ENCODE measurements at regions not wholly inside any gene's neighbourhood (a gene's known extent, or its start where the extent isn't known, plus 50 kb on each side); places are given as distances from the start of the nearest gene placed in this dataset.

DNA sequence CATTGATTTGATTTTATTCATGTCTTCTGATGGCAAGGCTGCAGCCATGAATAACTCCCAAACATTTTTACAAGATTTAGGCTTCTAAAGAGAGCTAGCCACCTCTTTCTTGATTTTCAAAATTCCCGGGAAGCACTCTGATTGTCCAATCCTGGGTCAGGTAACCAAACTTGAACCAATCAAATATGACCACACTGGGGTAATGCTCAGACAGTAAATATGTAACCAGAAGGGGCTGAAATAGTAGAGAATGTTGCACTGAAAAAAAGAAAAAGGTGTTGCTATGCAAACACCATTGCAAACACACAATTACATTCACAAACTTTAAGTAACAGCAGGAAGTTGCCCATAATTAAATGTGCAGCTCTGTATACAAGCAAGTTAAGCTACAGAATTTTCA lies 112.9 kb upstream of the IQCM start:
- WGBS (ENCODE audit: insufficient coverage, insufficient replicate concordance, low lambda C conversion rate, missing lambda C conversion rate) = 0% methylated on average over 1 of the region's 1 CpG
- Histone ChIP-seq H3K4me1 (ENCODE audit: control insufficient read depth, insufficient read depth, low read length) (no peaks in the 10 kb centered on the region), H3K27me3 (replicated peaks in 1 of 2; ENCODE audit: control insufficient read depth in 2 of 2, insufficient read depth in 2 of 2, low read length in 1 of 2) (no peaks in the 10 kb centered on the region), H3K36me3 (ENCODE audit: control insufficient read depth in 2 of 2, insufficient read depth in 2 of 2, low read length in 1 of 2) (no peaks in the 10 kb centered on the region), H3K9me3 (replicated peaks; ENCODE audit: control insufficient read depth, insufficient read depth, low read length) (no peaks in the 10 kb centered on the region), H3K9ac (ENCODE audit: control insufficient read depth, insufficient read depth, low read length) (no peak overlapping the region), H3K4me3 (no peak overlapping the region), H3K79me2 (ENCODE audit: control insufficient read depth, insufficient read depth, low read length) (no peaks in the 10 kb centered on the region), H3K4me2 (ENCODE audit: control insufficient read depth, insufficient read depth) (no peak overlapping the region), H2AFZ (ENCODE audit: control insufficient read depth, low read depth, low read length) (no peak overlapping the region), H3K27ac (ENCODE audit: control insufficient read depth, insufficient read depth) (no peak overlapping the region), H4K20me1 (ENCODE audit: control insufficient read depth, insufficient read depth) (no peaks in the 10 kb centered on the region)
- CTCF ChIA-PET = interaction anchor here (1.3 kb wide), 1 partner anchor 16 kb away, joined by 3 read pairs; no protein-coding TSS in a partner anchor
- ATAC-seq (no peak), DNase-seq (ENCODE audit: low read depth, low spot score) (no peak), FAIRE-seq (no peak)
- no TSS peak for BruUV-seq (replicated peaks)
- RAD21 ChIA-PET (ENCODE audit: unreplicated experiment) = interaction anchor here (1.1 kb wide), 1 partner anchor 16 kb away, joined by 3 read pairs; no protein-coding TSS in a partner anchor
- in situ Hi-C loops (cut with MboI) (no loop called here), intact Hi-C loops (cut with micrococcal nuclease; ENCODE audit: unreplicated experiment) (no loop called here)
- POLR2A ChIA-PET = no interaction called here
- TF ChIP-seq PAX8 (IDR thresholded peaks at IDR 0.05) = no peak
- SMC1A ChIA-PET (ENCODE audit: uncharacterized antibody, unreplicated experiment) = no interaction called here

DNA sequence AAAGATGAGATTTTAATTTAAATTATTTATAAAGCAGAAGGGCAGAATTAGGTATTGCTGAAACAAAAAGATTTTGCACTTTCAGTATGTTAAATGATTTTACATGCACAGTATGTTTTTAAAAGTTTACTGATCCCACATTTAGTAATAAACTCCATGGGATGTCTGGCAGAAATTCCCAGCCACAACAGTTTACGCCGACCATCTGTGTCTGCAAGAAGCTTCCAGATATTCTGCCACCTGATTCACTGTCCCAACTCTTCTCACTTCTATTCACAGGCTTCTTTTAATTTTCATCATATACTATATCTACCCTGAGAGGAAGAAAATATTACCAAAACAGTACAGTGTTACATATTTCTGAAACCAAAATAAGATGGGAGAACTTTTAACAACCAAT lies 115.8 kb upstream of the IQCM start:
- intact Hi-C loops (cut with micrococcal nuclease; ENCODE audit: unreplicated experiment) (no loop called here), in situ Hi-C loops (cut with MboI) (no loop called here)
- Histone ChIP-seq H3K4me1 (ENCODE audit: control insufficient read depth, insufficient read depth, low read length) (no peaks in the 10 kb centered on the region), H3K4me3 (no peak overlapping the region), H3K9ac (ENCODE audit: control insufficient read depth, insufficient read depth, low read length) (no peak overlapping the region), H3K36me3 (ENCODE audit: control insufficient read depth in 2 of 2, insufficient read depth in 2 of 2, low read length in 1 of 2) (no peaks in the 10 kb centered on the region), H4K20me1 (ENCODE audit: control insufficient read depth, insufficient read depth) (no peaks in the 10 kb centered on the region), H3K79me2 (ENCODE audit: control insufficient read depth, insufficient read depth, low read length) (no peaks in the 10 kb centered on the region), H3K27ac (ENCODE audit: control insufficient read depth, insufficient read depth) (no peak overlapping the region), H3K4me2 (ENCODE audit: control insufficient read depth, insufficient read depth) (no peak overlapping the region), H3K27me3 (replicated peaks in 1 of 2; ENCODE audit: control insufficient read depth in 2 of 2, insufficient read depth in 2 of 2, low read length in 1 of 2) (no peaks in the 10 kb centered on the region), H3K9me3 (replicated peaks; ENCODE audit: control insufficient read depth, insufficient read depth, low read length) (no peaks in the 10 kb centered on the region), H2AFZ (ENCODE audit: control insufficient read depth, low read depth, low read length) (no peak overlapping the region)
- ChIA-PET CTCF (no interaction called here), RAD21 (ENCODE audit: unreplicated experiment) (no interaction called here), POLR2A (no interaction called here), SMC1A (ENCODE audit: uncharacterized antibody, unreplicated experiment) (no interaction called here)
- BruUV-seq (replicated peaks) = no TSS peak
- FAIRE-seq (no peak), ATAC-seq (no peak), DNase-seq (ENCODE audit: low read depth, low spot score) (no peak)
- 22% methylated on average over 2 of the region's 2 CpGs for WGBS (ENCODE audit: insufficient coverage, insufficient replicate concordance, low lambda C conversion rate, missing lambda C conversion rate)
- no peak for TF ChIP-seq ZNF622 (IDR thresholded peaks at IDR 0.05)
- TF ChIP-seq, protein P1, sequence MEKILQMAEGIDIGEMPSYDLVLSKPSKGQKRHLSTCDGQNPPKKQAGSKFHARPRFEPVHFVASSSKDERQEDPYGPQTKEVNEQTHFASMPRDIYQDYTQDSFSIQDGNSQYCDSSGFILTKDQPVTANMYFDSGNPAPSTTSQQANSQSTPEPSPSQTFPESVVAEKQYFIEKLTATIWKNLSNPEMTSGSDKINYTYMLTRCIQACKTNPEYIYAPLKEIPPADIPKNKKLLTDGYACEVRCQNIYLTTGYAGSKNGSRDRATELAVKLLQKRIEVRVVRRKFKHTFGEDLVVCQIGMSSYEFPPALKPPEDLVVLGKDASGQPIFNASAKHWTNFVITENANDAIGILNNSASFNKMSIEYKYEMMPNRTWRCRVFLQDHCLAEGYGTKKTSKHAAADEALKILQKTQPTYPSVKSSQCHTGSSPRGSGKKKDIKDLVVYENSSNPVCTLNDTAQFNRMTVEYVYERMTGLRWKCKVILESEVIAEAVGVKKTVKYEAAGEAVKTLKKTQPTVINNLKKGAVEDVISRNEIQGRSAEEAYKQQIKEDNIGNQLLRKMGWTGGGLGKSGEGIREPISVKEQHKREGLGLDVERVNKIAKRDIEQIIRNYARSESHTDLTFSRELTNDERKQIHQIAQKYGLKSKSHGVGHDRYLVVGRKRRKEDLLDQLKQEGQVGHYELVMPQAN (conservative IDR thresholded peaks at IDR 0.05) = no peak
- TF ChIP-seq MEF2B (IDR thresholded peaks at IDR 0.05; ENCODE audit: partially characterized antibody, poor library complexity, severe bottlenecking) = no peak
- no peak for TF ChIP-seq NR2F1 (conservative IDR thresholded peaks at IDR 0.05)
- TF ChIP-seq, protein P2, sequence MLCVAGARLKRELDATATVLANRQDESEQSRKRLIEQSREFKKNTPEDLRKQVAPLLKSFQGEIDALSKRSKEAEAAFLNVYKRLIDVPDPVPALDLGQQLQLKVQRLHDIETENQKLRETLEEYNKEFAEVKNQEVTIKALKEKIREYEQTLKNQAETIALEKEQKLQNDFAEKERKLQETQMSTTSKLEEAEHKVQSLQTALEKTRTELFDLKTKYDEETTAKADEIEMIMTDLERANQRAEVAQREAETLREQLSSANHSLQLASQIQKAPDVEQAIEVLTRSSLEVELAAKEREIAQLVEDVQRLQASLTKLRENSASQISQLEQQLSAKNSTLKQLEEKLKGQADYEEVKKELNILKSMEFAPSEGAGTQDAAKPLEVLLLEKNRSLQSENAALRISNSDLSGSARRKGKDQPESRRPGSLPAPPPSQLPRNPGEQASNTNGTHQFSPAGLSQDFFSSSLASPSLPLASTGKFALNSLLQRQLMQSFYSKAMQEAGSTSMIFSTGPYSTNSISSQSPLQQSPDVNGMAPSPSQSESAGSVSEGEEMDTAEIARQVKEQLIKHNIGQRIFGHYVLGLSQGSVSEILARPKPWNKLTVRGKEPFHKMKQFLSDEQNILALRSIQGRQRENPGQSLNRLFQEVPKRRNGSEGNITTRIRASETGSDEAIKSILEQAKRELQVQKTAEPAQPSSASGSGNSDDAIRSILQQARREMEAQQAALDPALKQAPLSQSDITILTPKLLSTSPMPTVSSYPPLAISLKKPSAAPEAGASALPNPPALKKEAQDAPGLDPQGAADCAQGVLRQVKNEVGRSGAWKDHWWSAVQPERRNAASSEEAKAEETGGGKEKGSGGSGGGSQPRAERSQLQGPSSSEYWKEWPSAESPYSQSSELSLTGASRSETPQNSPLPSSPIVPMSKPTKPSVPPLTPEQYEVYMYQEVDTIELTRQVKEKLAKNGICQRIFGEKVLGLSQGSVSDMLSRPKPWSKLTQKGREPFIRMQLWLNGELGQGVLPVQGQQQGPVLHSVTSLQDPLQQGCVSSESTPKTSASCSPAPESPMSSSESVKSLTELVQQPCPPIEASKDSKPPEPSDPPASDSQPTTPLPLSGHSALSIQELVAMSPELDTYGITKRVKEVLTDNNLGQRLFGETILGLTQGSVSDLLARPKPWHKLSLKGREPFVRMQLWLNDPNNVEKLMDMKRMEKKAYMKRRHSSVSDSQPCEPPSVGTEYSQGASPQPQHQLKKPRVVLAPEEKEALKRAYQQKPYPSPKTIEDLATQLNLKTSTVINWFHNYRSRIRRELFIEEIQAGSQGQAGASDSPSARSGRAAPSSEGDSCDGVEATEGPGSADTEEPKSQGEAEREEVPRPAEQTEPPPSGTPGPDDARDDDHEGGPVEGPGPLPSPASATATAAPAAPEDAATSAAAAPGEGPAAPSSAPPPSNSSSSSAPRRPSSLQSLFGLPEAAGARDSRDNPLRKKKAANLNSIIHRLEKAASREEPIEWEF (IDR thresholded peaks at IDR 0.05; ENCODE audit: insufficient replicate concordance, low read depth, low read length) = no peak
- no peak for TF ChIP-seq SUPT20H (IDR thresholded peaks at IDR 0.05; ENCODE audit: borderline replicate concordance, control insufficient read depth, low read depth, low read length)
- no peak for TF ChIP-seq ZNF207 (IDR thresholded peaks at IDR 0.05; ENCODE audit: borderline replicate concordance)
- TF ChIP-seq, protein P3, sequence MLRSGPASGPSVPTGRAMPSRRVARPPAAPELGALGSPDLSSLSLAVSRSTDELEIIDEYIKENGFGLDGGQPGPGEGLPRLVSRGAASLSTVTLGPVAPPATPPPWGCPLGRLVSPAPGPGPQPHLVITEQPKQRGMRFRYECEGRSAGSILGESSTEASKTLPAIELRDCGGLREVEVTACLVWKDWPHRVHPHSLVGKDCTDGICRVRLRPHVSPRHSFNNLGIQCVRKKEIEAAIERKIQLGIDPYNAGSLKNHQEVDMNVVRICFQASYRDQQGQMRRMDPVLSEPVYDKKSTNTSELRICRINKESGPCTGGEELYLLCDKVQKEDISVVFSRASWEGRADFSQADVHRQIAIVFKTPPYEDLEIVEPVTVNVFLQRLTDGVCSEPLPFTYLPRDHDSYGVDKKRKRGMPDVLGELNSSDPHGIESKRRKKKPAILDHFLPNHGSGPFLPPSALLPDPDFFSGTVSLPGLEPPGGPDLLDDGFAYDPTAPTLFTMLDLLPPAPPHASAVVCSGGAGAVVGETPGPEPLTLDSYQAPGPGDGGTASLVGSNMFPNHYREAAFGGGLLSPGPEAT (IDR thresholded peaks at IDR 0.05; ENCODE audit: low read depth) = no peak
- TF ChIP-seq SMARCA5 (IDR thresholded peaks at IDR 0.05) = no peak

All from GM12878 (cell line).